WTC11 (cell line): ENCODE measurements at regions not wholly inside any gene's neighbourhood (a gene's known extent, or its start where the extent isn't known, plus 50 kb on each side); places are given as distances from the start of the nearest gene placed in this dataset.

Experiments used
- ATAC-seq: fragments of 200-7000 bp; cut with Tn5 transposase; 2 replicates; pipeline ENCODE4 v1.10.0; 2021; ENCODE audit warnings: mild to moderate bottlenecking, moderate library complexity
- CTCF ChIA-PET: fragments of 300-600 bp; sonication (Branson Sonifier 250); formaldehyde crosslinking; loops from one replicate; lab custom pipeline; 2021; ENCODE audit warnings: antibody characterized with exemption; lab: Charles Lee
- POLR2A ChIA-PET: fragments of 350-600 bp; sonication (Branson Sonifier 250); formaldehyde crosslinking; loops from one replicate; lab custom pipeline; 2021; ENCODE audit warnings: antibody characterized with exemption; lab: Charles Lee
- DNase-seq: peaks from one replicate; pipeline ENCODE4 v3.0.0; 2021; ENCODE audit warnings: low spot score
- H3K27ac Mint-ChIP-seq: 2 replicates; pipeline ENCODE4 v1.8.0; 2021; ENCODE audit warnings: mixed read lengths
- H3K27me3 Mint-ChIP-seq: 2 replicates; pipeline ENCODE4 v1.8.0; 2021; ENCODE audit warnings: low read depth, mild to moderate bottlenecking, moderate library complexity, mixed read lengths
- H3K36me3 Mint-ChIP-seq: 2 replicates; pipeline ENCODE4 v1.8.0; 2021; ENCODE audit warnings: mixed read lengths
- H3K4me1 Mint-ChIP-seq: 2 replicates; pipeline ENCODE4 v1.8.0; 2022; ENCODE audit warnings: mixed read lengths
- H3K4me3 Mint-ChIP-seq: 2 replicates; pipeline ENCODE4 v1.8.0; 2021; ENCODE audit warnings: mild to moderate bottlenecking, moderate library complexity, mixed read lengths
- H3K9me3 Mint-ChIP-seq: 2 replicates; pipeline ENCODE4 v1.8.0; 2021; ENCODE audit warnings: mixed read lengths
- E2F1 ChIP-seq: sonication (generic); formaldehyde crosslinking; IDR thresholded peaks from 2 replicates; pipeline ENCODE4 v1.8.0; 2022; ENCODE audit warnings: mild to moderate bottlenecking, missing genetic modification reagents
- ESRRA ChIP-seq: sonication (generic); formaldehyde crosslinking; IDR thresholded peaks from 2 replicates; pipeline ENCODE4 v1.8.1; 2022; ENCODE audit warnings: mild to moderate bottlenecking, missing genetic modification reagents, borderline replicate concordance
- GABPB1 ChIP-seq: sonication (generic); formaldehyde crosslinking; IDR thresholded peaks from 2 replicates; pipeline ENCODE4 v1.8.1; 2023; ENCODE audit warnings: mild to moderate bottlenecking, missing genetic modification reagents
- HMGA2 ChIP-seq: fragments of 250-450 bp; sonication (Bioruptor Pico); IDR thresholded peaks from 2 replicates; pipeline ENCODE4 v1.4.0; 2021; ENCODE audit warnings: mild to moderate bottlenecking, moderate library complexity
- NR1H2 ChIP-seq: sonication (generic); formaldehyde crosslinking; IDR thresholded peaks from 2 replicates; pipeline ENCODE4 v1.9.0; 2021; ENCODE audit warnings: mild to moderate bottlenecking, moderate library complexity, missing genetic modification reagents
- NR2C2 ChIP-seq: sonication (generic); formaldehyde crosslinking; IDR thresholded peaks from 2 replicates; pipeline ENCODE4 v1.8.0; 2022; ENCODE audit warnings: mild to moderate bottlenecking, missing genetic modification reagents
- TP53 ChIP-seq: sonication (generic); formaldehyde crosslinking; IDR thresholded peaks from 2 replicates; pipeline ENCODE4 v1.8.1; 2023; ENCODE audit warnings: mild to moderate bottlenecking, missing genetic modification reagents
- ZNF121 ChIP-seq: sonication (generic); formaldehyde crosslinking; IDR thresholded peaks from 2 replicates; pipeline ENCODE4 v1.8.0; 2023; ENCODE audit warnings: missing genetic modification reagents
- ZNF138 ChIP-seq: sonication (generic); formaldehyde crosslinking; conservative IDR thresholded peaks from 2 replicates; pipeline ENCODE4 v1.8.1; 2022; ENCODE audit warnings: mild to moderate bottlenecking, moderate library complexity, missing genetic modification reagents
- ZNF263 ChIP-seq: sonication (generic); formaldehyde crosslinking; IDR thresholded peaks from 2 replicates; pipeline ENCODE4 v1.8.1; 2022; ENCODE audit warnings: low read depth, mild to moderate bottlenecking, moderate library complexity, missing genetic modification reagents
- ZNF532 ChIP-seq: fragments of 250-450 bp; sonication (Bioruptor Pico); IDR thresholded peaks from 2 replicates; pipeline ENCODE4 v1.9.0; 2021; ENCODE audit warnings: mild to moderate bottlenecking, borderline replicate concordance
- ZSCAN18 ChIP-seq: fragments of 250-450 bp; sonication (Bioruptor Pico); IDR thresholded peaks from 2 replicates; pipeline ENCODE4 v2.1.2; 2022; ENCODE audit warnings: mild to moderate bottlenecking, moderate library complexity
- TF ChIP-seq, protein P1 (sequence below): fragments of 200-600 bp; IDR thresholded peaks from 2 replicates; pipeline ENCODE4 v1.8.0; 2022; ENCODE audit warnings: antibody characterized with exemption
- TF ChIP-seq, protein P2 (sequence below): sonication (generic); formaldehyde crosslinking; IDR thresholded peaks from 2 replicates; pipeline ENCODE4 v1.8.1; 2022; ENCODE audit warnings: mild to moderate bottlenecking, missing genetic modification reagents, moderate library complexity, borderline replicate concordance
- TF ChIP-seq, protein P3 (sequence below): fragments of 250-450 bp; sonication (Bioruptor Pico); IDR thresholded peaks from 2 replicates; pipeline ENCODE4 v1.8.0; 2021; ENCODE audit warnings: mild to moderate bottlenecking

DNA sequence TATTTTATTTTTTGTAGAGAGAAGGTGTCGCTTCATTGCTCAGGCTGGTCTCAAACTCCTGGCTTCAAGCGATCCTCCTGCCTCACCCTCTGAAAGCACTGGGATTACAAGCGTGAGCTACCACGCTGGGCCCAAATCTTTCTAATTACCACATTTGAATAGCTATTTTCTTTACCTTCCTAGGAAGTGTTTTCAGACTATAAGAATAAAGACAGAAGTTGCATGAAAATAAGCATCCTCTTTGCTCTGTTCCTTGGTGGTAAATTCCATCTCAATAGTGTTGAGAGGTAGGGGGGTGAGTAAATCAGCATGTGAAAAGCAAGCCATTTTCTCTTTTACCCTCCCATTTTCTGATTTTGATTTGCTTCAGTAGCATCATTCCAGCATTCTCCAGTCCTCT is 122.4 kb downstream of the LARP7 start (continued):
- TF ChIP-seq ZSCAN18 (no peak), ZNF121 (CRISPR knock-in tag) (no peak), E2F1 (CRISPR knock-in tag) (no peak)

DNA sequence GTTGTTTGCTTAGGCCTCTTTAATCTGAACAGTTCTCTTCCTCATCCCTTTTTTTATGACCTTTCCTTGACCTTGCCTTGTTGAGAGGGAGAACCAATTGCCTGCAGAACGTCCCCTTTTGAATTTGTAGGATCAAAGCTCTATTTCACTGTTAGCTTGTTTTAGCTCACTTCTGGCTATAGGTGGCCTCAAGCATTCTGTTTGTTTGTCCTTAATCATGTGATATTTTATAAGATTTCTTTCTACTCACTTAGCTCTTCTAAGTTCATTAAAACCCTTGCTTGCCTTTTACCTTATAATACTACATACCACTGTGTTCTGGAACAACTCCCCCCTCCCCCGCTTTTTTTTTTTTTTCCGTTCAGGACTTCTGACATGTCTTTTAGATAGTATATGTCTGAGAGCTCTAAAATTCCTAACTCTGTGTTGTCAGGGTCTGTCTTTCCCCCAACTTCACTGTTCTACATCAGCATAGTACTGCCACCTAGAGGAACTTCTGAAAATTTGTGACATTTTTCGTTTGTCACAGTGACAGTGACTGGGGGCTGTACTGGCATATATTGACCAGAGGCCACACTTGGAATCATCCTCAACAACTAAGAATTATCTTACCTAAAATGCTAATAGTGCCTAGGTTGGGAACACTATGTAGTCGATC is 128.5 kb downstream of the LARP7 start:
- Mint-ChIP-seq H3K27me3 (no peaks in the 10 kb centered on the region), H3K9me3 (no peaks in the 10 kb centered on the region), H3K36me3 (peaks cover 4% of the 10 kb centered on the region; the same call in 1 of the 2 replicates), H3K4me1 (peaks cover 38% of the 10 kb centered on the region), H3K27ac (peak overlapping the region; percentile 95), H3K4me3 (peak overlapping the region; percentile 47)
- DNase-seq (no peak), ATAC-seq (peak; percentile 78)
- CTCF ChIA-PET = interaction anchor here (0.6 to 3.3 kb wide), 85 partner anchors 9 to 1441 kb away, joined by 3 to 116 read pairs (median 4); partner anchors contain the start of genes LARP7, NEUROG2 and ZGRF1
- TF ChIP-seq, protein P1, sequence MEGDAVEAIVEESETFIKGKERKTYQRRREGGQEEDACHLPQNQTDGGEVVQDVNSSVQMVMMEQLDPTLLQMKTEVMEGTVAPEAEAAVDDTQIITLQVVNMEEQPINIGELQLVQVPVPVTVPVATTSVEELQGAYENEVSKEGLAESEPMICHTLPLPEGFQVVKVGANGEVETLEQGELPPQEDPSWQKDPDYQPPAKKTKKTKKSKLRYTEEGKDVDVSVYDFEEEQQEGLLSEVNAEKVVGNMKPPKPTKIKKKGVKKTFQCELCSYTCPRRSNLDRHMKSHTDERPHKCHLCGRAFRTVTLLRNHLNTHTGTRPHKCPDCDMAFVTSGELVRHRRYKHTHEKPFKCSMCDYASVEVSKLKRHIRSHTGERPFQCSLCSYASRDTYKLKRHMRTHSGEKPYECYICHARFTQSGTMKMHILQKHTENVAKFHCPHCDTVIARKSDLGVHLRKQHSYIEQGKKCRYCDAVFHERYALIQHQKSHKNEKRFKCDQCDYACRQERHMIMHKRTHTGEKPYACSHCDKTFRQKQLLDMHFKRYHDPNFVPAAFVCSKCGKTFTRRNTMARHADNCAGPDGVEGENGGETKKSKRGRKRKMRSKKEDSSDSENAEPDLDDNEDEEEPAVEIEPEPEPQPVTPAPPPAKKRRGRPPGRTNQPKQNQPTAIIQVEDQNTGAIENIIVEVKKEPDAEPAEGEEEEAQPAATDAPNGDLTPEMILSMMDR = peak; percentile 68
- TF ChIP-seq ZNF532 = no peak
- POLR2A ChIA-PET = interaction anchor here (0.6 to 2.5 kb wide), 7 partner anchors 14 to 128 kb away, joined by 3 to 33 read pairs (median 4); no protein-coding TSS in a partner anchor

DNA sequence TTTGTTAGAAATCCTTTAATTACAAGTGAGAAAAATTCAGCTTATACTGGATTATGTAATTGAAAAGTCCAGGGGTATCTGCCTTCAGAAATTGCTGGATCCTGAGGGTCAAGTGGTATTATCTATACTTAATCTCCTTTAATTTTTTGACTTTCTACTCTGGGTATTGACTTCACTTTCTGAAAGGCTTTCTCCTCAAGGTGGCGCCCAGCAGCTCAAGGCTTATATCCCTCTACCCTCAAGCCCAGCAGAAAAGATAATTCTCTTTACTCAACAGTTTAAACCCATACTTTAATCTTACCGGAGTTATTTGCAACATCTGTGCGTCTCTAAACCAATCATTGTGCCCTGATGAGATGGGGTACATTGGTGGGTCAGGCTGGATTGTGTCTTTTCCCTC is 129.5 kb downstream of the LARP7 start:
- Mint-ChIP-seq H3K27me3 (no peaks in the 10 kb centered on the region), H3K9me3 (no peaks in the 10 kb centered on the region), H3K4me1 (peaks cover 42% of the 10 kb centered on the region), H3K4me3 (no peak overlapping the region), H3K27ac (no peak overlapping the region), H3K36me3 (peaks cover 4% of the 10 kb centered on the region; the same call in 1 of the 2 replicates)
- CTCF ChIA-PET = interaction anchor here (0.6 to 3.3 kb wide), 21 partner anchors 10 to 351 kb away, joined by 3 to 116 read pairs (median 10); partner anchors contain the start of genes LARP7 and ZGRF1
- ATAC-seq (peak; percentile 25), DNase-seq (peak; percentile 40)
- POLR2A ChIA-PET = interaction anchor here (0.8 to 2.5 kb wide), 2 partner anchors 51 to 119 kb away, joined by 3 to 33 read pairs; no protein-coding TSS in a partner anchor
- TF ChIP-seq ESRRA (CRISPR knock-in tag) = no peak
- TF ChIP-seq, protein P2, sequence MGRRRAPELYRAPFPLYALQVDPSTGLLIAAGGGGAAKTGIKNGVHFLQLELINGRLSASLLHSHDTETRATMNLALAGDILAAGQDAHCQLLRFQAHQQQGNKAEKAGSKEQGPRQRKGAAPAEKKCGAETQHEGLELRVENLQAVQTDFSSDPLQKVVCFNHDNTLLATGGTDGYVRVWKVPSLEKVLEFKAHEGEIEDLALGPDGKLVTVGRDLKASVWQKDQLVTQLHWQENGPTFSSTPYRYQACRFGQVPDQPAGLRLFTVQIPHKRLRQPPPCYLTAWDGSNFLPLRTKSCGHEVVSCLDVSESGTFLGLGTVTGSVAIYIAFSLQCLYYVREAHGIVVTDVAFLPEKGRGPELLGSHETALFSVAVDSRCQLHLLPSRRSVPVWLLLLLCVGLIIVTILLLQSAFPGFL (CRISPR knock-in tag) = no peak
- no peak for TF ChIP-seq ZNF121 (CRISPR knock-in tag)
- no peak for TF ChIP-seq NR1H2
- TF ChIP-seq, protein P3, sequence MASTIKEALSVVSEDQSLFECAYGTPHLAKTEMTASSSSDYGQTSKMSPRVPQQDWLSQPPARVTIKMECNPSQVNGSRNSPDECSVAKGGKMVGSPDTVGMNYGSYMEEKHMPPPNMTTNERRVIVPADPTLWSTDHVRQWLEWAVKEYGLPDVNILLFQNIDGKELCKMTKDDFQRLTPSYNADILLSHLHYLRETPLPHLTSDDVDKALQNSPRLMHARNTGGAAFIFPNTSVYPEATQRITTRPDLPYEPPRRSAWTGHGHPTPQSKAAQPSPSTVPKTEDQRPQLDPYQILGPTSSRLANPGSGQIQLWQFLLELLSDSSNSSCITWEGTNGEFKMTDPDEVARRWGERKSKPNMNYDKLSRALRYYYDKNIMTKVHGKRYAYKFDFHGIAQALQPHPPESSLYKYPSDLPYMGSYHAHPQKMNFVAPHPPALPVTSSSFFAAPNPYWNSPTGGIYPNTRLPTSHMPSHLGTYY (CRISPR knock-in tag) = no peak
- no peak for TF ChIP-seq ZNF263 (CRISPR knock-in tag)
- TF ChIP-seq ZNF138 (CRISPR knock-in tag) = no peak
- no peak for TF ChIP-seq HMGA2 (CRISPR knock-in tag)
- no peak for TF ChIP-seq NR2C2 (CRISPR knock-in tag)
- TF ChIP-seq GABPB1 (CRISPR knock-in tag) = no peak
- TF ChIP-seq TP53 (CRISPR knock-in tag) = no peak
- TF ChIP-seq, protein P1 = no peak
- no peak for TF ChIP-seq E2F1 (CRISPR knock-in tag)
